ENCODE measurements at regions not wholly inside any gene's neighbourhood (a gene's known extent, or its start where the extent isn't known, plus 50 kb on each side); places are given as distances from the start of the nearest gene placed in this dataset.

GRCh38 chr5:161112371-161112770 lies 260.4 kb upstream of the ATP10B start:
- Histone ChIP-seq H3K4me1 (no peaks in the 10 kb centered on the region), H3K27me3 (no peaks in the 10 kb centered on the region), H3K36me3 (no peaks in the 10 kb centered on the region), H3K27ac (no peak overlapping the region), H3K9me3 (no peaks in the 10 kb centered on the region), H3K4me3 (no peak overlapping the region)
- no peak for DNase-seq
- intact Hi-C loops (cut with DNase I): no loop called here
- WGBS (ENCODE audit: insufficient coverage, low coverage, low lambda C conversion rate, missing lambda C conversion rate): 36% methylated on average over 1 of the region's 1 CpG
- ATAC-seq: no peak
- TF ChIP-seq POLR2A (IDR thresholded peaks at IDR 0.05) (no peak), CTCF (IDR thresholded peaks at IDR 0.05) (no peak)

- no peak overlapping the region for H3K4me3 ChIP-seq
- H3K9me3 ChIP-seq: no peaks in the 10 kb centered on the region
- ATAC-seq (peak; percentile 72 to 86 (median 78)), DNase-seq (no peak)
- H3K4me1 ChIP-seq: no peaks in the 10 kb centered on the region
- H3K27ac ChIP-seq: no peak overlapping the region
- TF ChIP-seq POLR2A (IDR thresholded peaks at IDR 0.05): no peak
- TF ChIP-seq CTCF (IDR thresholded peaks at IDR 0.05): no peak
- no peaks in the 10 kb centered on the region for H3K36me3 ChIP-seq
- intact Hi-C loops (cut with DNase I): no loop called here
- WGBS (ENCODE audit: insufficient coverage, low coverage, low lambda C conversion rate, missing lambda C conversion rate): 33% methylated on average over 4 of the region's 4 CpGs
- H3K27me3 ChIP-seq: no peaks in the 10 kb centered on the region
Measured at GRCh38 chr5:161105525-161105924, 253.5 kb upstream of the ATP10B start.

GRCh38 chr5:161098516-161098915 lies 246.5 kb upstream of the ATP10B start:
- 52% methylated on average over 4 of the region's 4 CpGs for WGBS (ENCODE audit: insufficient coverage, low coverage, low lambda C conversion rate, missing lambda C conversion rate)
- intact Hi-C loops (cut with DNase I): no loop called here
- no peaks in the 10 kb centered on the region for H3K9me3 ChIP-seq
- TF ChIP-seq CTCF (IDR thresholded peaks at IDR 0.05): no peak
- no peak for TF ChIP-seq POLR2A (IDR thresholded peaks at IDR 0.05)
- H3K4me3 ChIP-seq: no peak overlapping the region
- H3K4me1 ChIP-seq: no peaks in the 10 kb centered on the region
- H3K27ac ChIP-seq: no peak overlapping the region
- no peaks in the 10 kb centered on the region for H3K27me3 ChIP-seq
- ATAC-seq (no peak), DNase-seq (no peak)
- no peaks in the 10 kb centered on the region for H3K36me3 ChIP-seq

- ATAC-seq: no peak
Measured at GRCh38 chr5:161096581-161096980, 244.6 kb upstream of the ATP10B start.

More at GRCh38 chr5:161096581-161096980, 244.6 kb upstream of the ATP10B start:
- Histone ChIP-seq H3K36me3 (no peaks in the 10 kb centered on the region), H3K4me1 (no peaks in the 10 kb centered on the region), H3K4me3 (no peak overlapping the region), H3K27me3 (no peaks in the 10 kb centered on the region), H3K9me3 (no peaks in the 10 kb centered on the region), H3K27ac (no peak overlapping the region)
- TF ChIP-seq POLR2A (IDR thresholded peaks at IDR 0.05) (no peak), CTCF (IDR thresholded peaks at IDR 0.05) (no peak)
- intact Hi-C loops (cut with DNase I): no loop called here
- DNase-seq: no peak
- WGBS (ENCODE audit: insufficient coverage, low coverage, low lambda C conversion rate, missing lambda C conversion rate): 32% methylated on average over 4 of the region's 4 CpGs

Data from right lobe of liver (tissue), 6 donors.